ENCODE measurements at regions not wholly inside any gene's neighbourhood (a gene's known extent, or its start where the extent isn't known, plus 50 kb on each side); places are given as distances from the start of the nearest gene placed in this dataset.

DNA sequence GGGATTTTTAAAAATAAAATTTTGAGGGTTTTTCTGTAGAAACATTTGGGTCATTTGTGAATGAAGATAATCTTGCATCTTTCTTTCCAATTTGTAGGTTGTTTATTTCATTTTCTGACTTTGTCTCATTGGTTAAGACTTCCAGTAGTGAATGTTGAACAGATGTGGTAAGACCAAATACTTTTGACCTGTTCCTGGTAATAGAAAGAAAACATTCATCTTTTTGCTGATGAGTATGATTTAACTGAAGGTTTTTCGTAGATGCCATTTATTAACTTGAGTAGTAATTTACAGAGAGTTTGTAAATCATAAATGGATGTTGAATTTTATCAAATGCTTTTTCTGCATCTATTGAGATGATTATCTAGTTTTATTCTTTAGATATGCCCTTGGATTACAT is 416.1 kb upstream of the CITED2 start:
- H3K4me2 ChIP-seq (ENCODE audit: insufficient read depth, low read length) = no peak overlapping the region
- in situ Hi-C loops (cut with MboI) = no loop called here
- no peaks in the 10 kb centered on the region for H3K27me3 ChIP-seq (ENCODE audit: control insufficient read depth in 2 of 2, insufficient read depth in 2 of 2, low read length in 2 of 2)
- ChIA-PET POLR2A (no interaction called here), CTCF (ENCODE audit: low intra/inter-chr PET ratio) (no interaction called here)
- peak; percentile 56 for TF ChIP-seq ZNF316 (IDR thresholded peaks at IDR 0.05)
- TF ChIP-seq ZNF184 (CRISPR knock-in tag; IDR thresholded peaks at IDR 0.05) = no peak
- no peak for TF ChIP-seq ZNF586 (CRISPR knock-in tag; conservative IDR thresholded peaks at IDR 0.05)
- TF ChIP-seq ZFP30 (CRISPR knock-in tag; IDR thresholded peaks at IDR 0.05; ENCODE audit: borderline replicate concordance) = no peak
- no peak for TF ChIP-seq FOXA3 (CRISPR knock-in tag; conservative IDR thresholded peaks at IDR 0.05 in 1 of 2, IDR thresholded peaks at IDR 0.05 in 1 of 2)
- TF ChIP-seq, protein P1, sequence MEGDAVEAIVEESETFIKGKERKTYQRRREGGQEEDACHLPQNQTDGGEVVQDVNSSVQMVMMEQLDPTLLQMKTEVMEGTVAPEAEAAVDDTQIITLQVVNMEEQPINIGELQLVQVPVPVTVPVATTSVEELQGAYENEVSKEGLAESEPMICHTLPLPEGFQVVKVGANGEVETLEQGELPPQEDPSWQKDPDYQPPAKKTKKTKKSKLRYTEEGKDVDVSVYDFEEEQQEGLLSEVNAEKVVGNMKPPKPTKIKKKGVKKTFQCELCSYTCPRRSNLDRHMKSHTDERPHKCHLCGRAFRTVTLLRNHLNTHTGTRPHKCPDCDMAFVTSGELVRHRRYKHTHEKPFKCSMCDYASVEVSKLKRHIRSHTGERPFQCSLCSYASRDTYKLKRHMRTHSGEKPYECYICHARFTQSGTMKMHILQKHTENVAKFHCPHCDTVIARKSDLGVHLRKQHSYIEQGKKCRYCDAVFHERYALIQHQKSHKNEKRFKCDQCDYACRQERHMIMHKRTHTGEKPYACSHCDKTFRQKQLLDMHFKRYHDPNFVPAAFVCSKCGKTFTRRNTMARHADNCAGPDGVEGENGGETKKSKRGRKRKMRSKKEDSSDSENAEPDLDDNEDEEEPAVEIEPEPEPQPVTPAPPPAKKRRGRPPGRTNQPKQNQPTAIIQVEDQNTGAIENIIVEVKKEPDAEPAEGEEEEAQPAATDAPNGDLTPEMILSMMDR (IDR thresholded peaks at IDR 0.05 in 2 of 3, conservative IDR thresholded peaks at IDR 0.05 in 1 of 3; ENCODE audit: insufficient read depth in 2 of 3, low read depth in 1 of 3, low read length in 3 of 3) = no peak
- TF ChIP-seq SRSF3 (IDR thresholded peaks at IDR 0.05; ENCODE audit: insufficient read depth, low read length) = no peak
- TF ChIP-seq C11orf30 (IDR thresholded peaks at IDR 0.05; ENCODE audit: low read depth) = peak; percentile 44
- no peak for TF ChIP-seq SIRT6 (IDR thresholded peaks at IDR 0.05; ENCODE audit: low read depth, low read length)
- no peak for TF ChIP-seq MCM5 (IDR thresholded peaks at IDR 0.05; ENCODE audit: low read depth)
- TF ChIP-seq MBD1 (CRISPR knock-in tag; IDR thresholded peaks at IDR 0.05) = no peak
- no peak for TF ChIP-seq MTA1 (IDR thresholded peaks at IDR 0.05; ENCODE audit: borderline replicate concordance)
- TF ChIP-seq CCNT2 (IDR thresholded peaks at IDR 0.05; ENCODE audit: borderline replicate concordance, extremely low read depth, insufficient read length, low read depth, low read length) = no peak
- TF ChIP-seq MYC (IDR thresholded peaks at IDR 0.05; ENCODE audit: low read depth, low read length) = no peak
- TF ChIP-seq MYC (CRISPR knock-in tag; IDR thresholded peaks at IDR 0.05; ENCODE audit: borderline replicate concordance, low read depth) = no peak
- ATAC-seq (no peak), DNase-seq (ENCODE audit: extremely low read depth in 1 of 4, low spot score in 3 of 4) (no peak), FAIRE-seq (no peak)
- H3K79me2 ChIP-seq (ENCODE audit: control insufficient read depth, insufficient read depth, low read length) = no peaks in the 10 kb centered on the region
- H3K9ac ChIP-seq (ENCODE audit: insufficient read depth in 1 of 2, low read depth in 2 of 2, low read length in 2 of 2) = no peak overlapping the region
- WGBS (ENCODE audit: insufficient coverage, low coverage, missing lambda C conversion rate) = 17% methylated on average over 1 of the region's 1 CpG
- H3K4me1 ChIP-seq (replicated peaks in 1 of 2; ENCODE audit: control insufficient read depth in 2 of 2, insufficient read depth in 2 of 2, low read length in 2 of 2) = no peaks in the 10 kb centered on the region
- no TSS peak for BruUV-seq (replicated peaks)
- intact Hi-C loops (cut with micrococcal nuclease) = no loop called here
- no peaks in the 10 kb centered on the region for H3K9me1 ChIP-seq (ENCODE audit: control insufficient read depth, insufficient read depth, low read length)
- H3K27ac ChIP-seq (ENCODE audit: extremely low read depth, low read depth, low read length) = no peak overlapping the region
- H2AFZ ChIP-seq (ENCODE audit: low read depth, low read length) = no peak overlapping the region
- H3K4me3 ChIP-seq = no peak overlapping the region
- no peaks in the 10 kb centered on the region for H3K9me3 ChIP-seq (replicated peaks; ENCODE audit: control insufficient read depth, insufficient read depth, low read depth, low read length)
- no peaks in the 10 kb centered on the region for H3K36me3 ChIP-seq (ENCODE audit: control insufficient read depth, insufficient read depth, low read length)
- H4K20me1 ChIP-seq (replicated peaks; ENCODE audit: control insufficient read depth, insufficient read depth, low read length) = no peaks in the 10 kb centered on the region

Measured in K562 (cell line).